ENCODE measurements at regions not wholly inside any gene's neighbourhood (a gene's known extent, or its start where the extent isn't known, plus 50 kb on each side); places are given as distances from the start of the nearest gene placed in this dataset.

DNA sequence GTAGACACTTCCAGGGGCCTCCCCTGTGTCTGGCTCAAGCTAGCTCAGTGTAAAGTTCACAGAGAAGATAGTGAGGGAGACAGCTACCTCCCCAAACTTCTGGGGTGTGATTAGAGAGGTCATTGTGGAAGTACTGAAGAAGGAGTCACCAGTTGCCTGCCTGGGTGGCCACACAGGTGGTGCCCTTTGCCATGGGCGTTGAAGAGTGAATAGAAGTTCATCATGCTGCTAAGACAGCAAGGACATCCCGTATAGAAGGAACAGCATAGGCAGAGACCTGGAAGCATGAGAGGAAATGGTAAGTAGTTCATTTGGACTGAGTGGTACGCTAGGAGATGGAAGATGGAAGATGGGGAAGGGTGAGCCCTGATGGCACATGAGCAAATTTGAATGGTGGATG is 110.1 kb downstream of the PJA1 start:
- TF ChIP-seq, protein P1, sequence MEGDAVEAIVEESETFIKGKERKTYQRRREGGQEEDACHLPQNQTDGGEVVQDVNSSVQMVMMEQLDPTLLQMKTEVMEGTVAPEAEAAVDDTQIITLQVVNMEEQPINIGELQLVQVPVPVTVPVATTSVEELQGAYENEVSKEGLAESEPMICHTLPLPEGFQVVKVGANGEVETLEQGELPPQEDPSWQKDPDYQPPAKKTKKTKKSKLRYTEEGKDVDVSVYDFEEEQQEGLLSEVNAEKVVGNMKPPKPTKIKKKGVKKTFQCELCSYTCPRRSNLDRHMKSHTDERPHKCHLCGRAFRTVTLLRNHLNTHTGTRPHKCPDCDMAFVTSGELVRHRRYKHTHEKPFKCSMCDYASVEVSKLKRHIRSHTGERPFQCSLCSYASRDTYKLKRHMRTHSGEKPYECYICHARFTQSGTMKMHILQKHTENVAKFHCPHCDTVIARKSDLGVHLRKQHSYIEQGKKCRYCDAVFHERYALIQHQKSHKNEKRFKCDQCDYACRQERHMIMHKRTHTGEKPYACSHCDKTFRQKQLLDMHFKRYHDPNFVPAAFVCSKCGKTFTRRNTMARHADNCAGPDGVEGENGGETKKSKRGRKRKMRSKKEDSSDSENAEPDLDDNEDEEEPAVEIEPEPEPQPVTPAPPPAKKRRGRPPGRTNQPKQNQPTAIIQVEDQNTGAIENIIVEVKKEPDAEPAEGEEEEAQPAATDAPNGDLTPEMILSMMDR (IDR thresholded peaks at IDR 0.05), result no peak
- TF ChIP-seq POLR2A (IDR thresholded peaks at IDR 0.05), result no peak
- no peak for TF ChIP-seq POLR2AphosphoS5 (IDR thresholded peaks at IDR 0.05)

Data from stomach (tissue), 4 donors.